ENCODE measurements at regions not wholly inside any gene's neighbourhood (a gene's known extent, or its start where the extent isn't known, plus 50 kb on each side); places are given as distances from the start of the nearest gene placed in this dataset.
"Not testable (repeated sequence)": the region's sequence is repeated elsewhere in the genome, so short reads cannot be mapped to it uniquely, and the experiment has no call there.

- CTCF ChIA-PET: no interaction called here
- POLR2A ChIA-PET: no interaction called here
Measured at GRCh38 chr18:30727849-30728248, 314.7 kb downstream of the DSC3 start.

GRCh38 chr18:30713299-30713698 lies 329.2 kb downstream of the DSC3 start:
- POLR2A ChIA-PET: no interaction called here
- CTCF ChIA-PET: no interaction called here

- POLR2A ChIA-PET: no interaction called here
- CTCF ChIA-PET: no interaction called here
Measured at GRCh38 chr18:30712383-30712782, 330.2 kb downstream of the DSC3 start.

DNA sequence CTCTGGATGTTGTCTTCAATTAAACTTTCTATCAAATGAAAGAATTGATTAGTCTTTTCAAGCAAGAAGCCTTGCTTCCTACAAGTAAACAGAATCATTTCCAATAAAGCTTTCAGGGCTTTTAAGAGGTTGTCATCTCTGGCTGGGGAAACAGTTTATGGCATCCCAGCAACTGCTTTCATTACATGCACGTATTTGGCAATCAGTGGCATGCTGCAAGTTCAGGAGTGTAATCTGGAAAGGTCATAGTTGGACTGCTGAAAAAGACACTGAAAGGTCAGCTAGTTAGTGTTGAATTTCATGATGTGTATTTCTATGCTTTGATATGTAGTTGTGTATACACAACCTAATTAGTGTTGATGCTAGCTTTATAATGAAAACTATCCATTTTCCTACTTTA lies 332.9 kb downstream of the DSC3 start:
- ChIA-PET POLR2A (no interaction called here), CTCF (no interaction called here)

GRCh38 chr18:30705943-30706342 lies 336.6 kb downstream of the DSC3 start:
- ChIA-PET POLR2A (no interaction called here), CTCF (no interaction called here)

GRCh38 chr18:30698571-30698970 lies 344.0 kb downstream of the DSC3 start:
- CTCF ChIA-PET: no interaction called here

DNA sequence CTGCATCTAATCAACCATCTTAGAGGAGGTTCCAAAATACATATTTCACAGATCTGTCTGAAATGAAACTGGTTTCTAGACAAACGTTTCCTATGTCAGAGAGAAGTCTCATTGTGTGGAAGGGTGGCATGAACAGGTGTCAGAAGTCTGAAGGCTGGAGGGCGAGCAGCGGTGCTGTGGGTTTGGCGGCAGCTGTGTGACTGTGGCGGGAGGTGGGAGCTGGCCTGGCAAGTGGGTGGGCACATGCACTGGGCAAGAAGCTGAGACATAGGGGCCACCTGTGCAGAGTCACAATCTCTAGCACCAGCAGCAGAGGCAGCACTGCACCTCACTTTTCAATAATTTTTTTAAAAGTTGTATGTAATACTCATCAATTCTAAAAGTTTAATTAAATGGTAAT lies 346.3 kb downstream of the DSC3 start:
- POLR2A ChIA-PET: no interaction called here
- CTCF ChIA-PET: no interaction called here

More at GRCh38 chr18:30698571-30698970, 344.0 kb downstream of the DSC3 start:
- POLR2A ChIA-PET: no interaction called here

DNA sequence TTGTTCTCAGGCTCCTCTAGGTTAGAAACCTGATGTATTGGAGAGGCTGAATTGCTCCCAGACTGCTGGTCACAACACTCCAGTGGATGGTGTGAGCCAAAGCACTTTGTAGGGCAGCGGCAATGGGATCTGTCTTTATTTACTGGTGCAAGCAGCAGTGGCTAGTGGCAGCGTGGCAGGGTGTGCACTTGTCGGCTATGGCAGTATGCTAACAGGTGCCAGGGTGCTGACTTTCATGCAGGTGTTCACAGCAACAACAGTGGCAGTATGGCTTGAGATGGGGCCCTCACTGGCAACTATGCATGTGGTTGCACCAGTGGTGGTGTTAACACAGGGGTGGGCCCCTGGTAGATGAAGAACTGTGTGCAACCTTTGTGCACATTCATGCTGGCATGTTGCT lies 347.8 kb downstream of the DSC3 start:
- POLR2A ChIA-PET: no interaction called here
- CTCF ChIA-PET: no interaction called here

DNA sequence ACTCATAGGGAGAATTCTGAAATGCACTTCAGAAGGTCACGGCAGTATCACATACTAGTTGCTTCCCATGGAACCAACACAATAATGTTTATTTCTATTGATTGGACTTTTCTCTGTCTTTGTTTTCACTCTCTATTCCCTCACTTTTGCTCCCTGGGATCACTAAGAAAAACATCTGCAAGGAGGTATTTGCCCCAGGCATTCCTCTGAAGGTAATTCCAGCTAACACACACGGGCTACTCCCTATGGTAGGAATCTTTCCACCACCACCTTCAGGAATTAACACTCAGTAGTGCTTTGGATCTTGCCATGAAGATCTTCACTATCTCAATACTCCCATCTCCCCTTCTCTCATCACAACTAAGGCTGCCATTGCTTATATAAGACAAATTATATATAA lies 353.3 kb downstream of the DSC3 start:
- POLR2A ChIA-PET: no interaction called here

GRCh38 chr18:30687501-30687900 lies 355.0 kb downstream of the DSC3 start:
- ChIA-PET CTCF (no interaction called here), POLR2A (no interaction called here)

More for the DNA sequence above, 353.3 kb downstream of the DSC3 start:
- CTCF ChIA-PET: no interaction called here

DNA sequence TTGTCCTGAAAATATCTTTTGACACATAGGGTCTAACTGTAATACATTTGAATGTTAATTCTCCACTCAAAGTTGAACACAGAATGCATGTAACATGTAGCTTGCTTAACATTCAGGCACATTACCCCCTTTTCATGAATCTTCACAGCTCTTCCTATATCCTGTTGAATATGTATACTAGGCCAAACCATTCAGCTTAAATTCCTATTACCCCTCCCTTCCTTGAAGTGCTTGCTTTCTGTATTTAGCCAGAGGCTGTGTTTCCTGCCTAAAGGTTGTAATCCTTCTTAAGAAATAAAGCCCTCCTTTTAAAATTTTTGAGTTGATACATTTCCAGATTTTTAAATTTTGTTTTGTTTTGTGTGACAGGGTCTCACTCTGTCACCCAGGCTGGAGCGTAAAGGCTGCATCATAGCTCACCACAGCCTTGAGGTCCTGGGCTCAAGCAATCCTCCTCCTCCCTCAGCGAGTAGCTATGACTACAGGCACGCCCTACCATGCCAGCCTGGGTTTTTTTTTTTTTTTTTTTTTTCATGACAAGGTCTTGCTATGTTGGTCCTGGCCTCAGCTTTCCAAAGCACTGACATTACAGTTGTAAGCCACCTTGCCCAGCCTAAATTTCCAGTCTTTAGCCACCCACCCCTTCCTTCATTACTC lies 357.6 kb downstream of the DSC3 start:
- ChIA-PET POLR2A (no interaction called here), CTCF (no interaction called here)

DNA sequence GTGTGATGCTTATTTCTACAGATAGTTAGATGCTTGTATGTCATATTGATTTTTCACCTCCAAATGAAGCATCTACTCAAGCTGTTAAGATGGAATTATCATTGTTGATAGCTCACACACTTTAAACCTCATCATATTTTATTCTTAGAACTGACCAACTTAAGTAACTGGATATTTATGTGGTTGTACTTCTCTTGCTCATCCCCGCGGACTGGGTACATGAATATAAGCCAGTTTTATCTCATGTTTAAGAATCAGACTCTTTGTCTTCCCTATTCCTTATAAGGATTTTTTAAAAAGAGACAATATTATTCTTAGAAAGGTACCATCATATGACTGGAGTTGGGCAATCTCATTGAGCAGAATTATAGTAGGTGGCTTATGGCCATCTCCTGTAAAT lies 358.7 kb downstream of the DSC3 start:
- ChIA-PET POLR2A (no interaction called here), CTCF (no interaction called here)

DNA sequence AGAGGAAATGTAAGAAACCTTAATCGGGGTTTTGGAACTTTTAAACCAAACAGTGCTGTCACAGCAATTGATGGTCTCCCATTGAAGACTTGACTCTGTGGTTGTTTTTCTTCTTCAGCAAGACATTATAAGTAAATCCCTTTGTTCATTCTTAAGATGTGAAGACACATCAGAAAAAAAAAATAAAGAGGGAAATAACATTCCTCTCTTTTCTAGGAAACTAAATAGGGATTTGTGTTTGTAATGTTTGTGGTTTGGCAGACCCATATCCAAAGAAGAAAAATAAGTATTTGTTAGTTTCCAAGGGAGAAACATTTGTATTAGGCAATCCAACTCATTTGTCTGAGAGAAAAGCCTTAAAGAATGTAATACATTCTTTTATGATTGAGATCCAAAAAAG lies 359.9 kb downstream of the DSC3 start:
- ChIA-PET CTCF (no interaction called here), POLR2A (no interaction called here)

- CTCF ChIA-PET: no interaction called here
Measured at GRCh38 chr18:30679285-30679930, 363.1 kb downstream of the DSC3 start.

GRCh38 chr18:30677813-30678212 lies 364.7 kb downstream of the DSC3 start:
- POLR2A ChIA-PET, CTCF ChIA-PET: not testable (repeated sequence)

More at GRCh38 chr18:30679285-30679930, 363.1 kb downstream of the DSC3 start:
- POLR2A ChIA-PET: no interaction called here

- ChIA-PET CTCF (no interaction called here), POLR2A (no interaction called here)
Measured at GRCh38 chr18:30676053-30676480, 366.5 kb downstream of the DSC3 start.

DNA sequence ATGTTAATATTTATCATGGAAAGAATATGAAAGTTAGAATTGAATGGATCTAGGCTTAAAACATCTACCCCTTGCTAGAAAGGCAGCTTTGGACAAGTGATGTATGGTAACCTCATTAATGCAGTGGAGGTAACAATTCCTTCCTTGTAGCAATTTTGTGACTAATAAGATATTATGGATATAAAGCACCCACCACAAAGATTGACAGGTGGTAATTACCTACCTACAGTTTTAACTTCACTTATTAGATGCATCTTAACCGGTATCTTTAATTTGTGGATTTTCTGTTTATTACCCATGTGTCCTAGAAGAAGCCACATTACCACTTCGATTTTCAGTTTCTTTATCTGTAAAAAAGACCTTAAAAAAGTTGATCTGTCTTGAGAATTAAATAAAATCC lies 367.0 kb downstream of the DSC3 start:
- POLR2A ChIA-PET: no interaction called here

GRCh38 chr18:30675072-30675471 lies 367.5 kb downstream of the DSC3 start:
- CTCF ChIA-PET: no interaction called here
- POLR2A ChIA-PET: no interaction called here

More for the DNA sequence above, 367.0 kb downstream of the DSC3 start:
- CTCF ChIA-PET: no interaction called here

GRCh38 chr18:30674596-30674995 lies 367.9 kb downstream of the DSC3 start:
- CTCF ChIA-PET: no interaction called here
- POLR2A ChIA-PET: no interaction called here

DNA sequence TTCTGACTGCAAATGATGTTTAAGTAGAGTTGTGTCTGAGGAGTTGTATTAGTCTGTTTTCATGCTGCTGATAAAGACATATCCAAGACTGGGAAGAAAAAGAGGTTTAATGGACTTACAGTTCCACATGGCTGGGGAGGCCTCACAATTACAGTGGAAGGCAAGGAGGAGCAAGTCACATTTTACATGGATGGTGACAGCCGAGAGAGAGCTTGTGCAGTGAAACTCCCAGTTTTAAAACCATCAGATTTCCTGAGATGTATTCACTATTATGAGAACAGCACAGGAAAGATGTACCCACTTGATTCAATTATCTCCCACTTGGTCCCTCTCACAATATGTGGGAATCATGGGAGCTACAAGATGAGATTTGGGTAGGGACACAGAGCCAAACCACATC lies 370.1 kb downstream of the DSC3 start:
- POLR2A ChIA-PET, CTCF ChIA-PET: not testable (repeated sequence)

- ChIA-PET CTCF (no interaction called here), POLR2A (no interaction called here)
Measured at GRCh38 chr18:30658306-30658705, 384.2 kb downstream of the DSC3 start.

- ChIA-PET POLR2A (no interaction called here), CTCF (no interaction called here)
Measured at GRCh38 chr18:30652387-30652786, 390.2 kb downstream of the DSC3 start.
